ELF-1 (cell line): ENCODE measurements at regions not wholly inside any gene's neighbourhood (a gene's known extent, or its start where the extent isn't known, plus 50 kb on each side); places are given as distances from the start of the nearest gene placed in this dataset.
"Not testable (repeated sequence)": the region's sequence is repeated elsewhere in the genome, so short reads cannot be mapped to it uniquely, and the experiment has no call there.

ENCODE experiments used
- DNase-seq: peaks from one replicate; pipeline ENCODE4 v3.0.0-alpha.2; 2016; ENCODE audit warnings: low read depth, low spot score

GRCh38 chr4:77220828-77221613, 64.0 kb downstream of the CCNG2 start:
- DNase-seq: no peak

GRCh38 chr4:77225022-77225421, 68.0 kb downstream of the CCNG2 start:
- DNase-seq: no peak

- peak; percentile 23 for DNase-seq
These were observed 70.1 kb downstream of the CCNG2 start for GRCh38 chr4:77226939-77227705.

GRCh38 chr4:77229433-77229832, 72.4 kb downstream of the CCNG2 start:
- DNase-seq: no peak

- DNase-seq: no peak
These were observed 75.6 kb downstream of the CCNG2 start for GRCh38 chr4:77232653-77233052.

- DNase-seq: no peak
These were observed 78.4 kb downstream of the CCNG2 start for GRCh38 chr4:77235289-77235854.

GRCh38 chr4:77236806-77237205, 79.8 kb downstream of the CCNG2 start:
- no peak for DNase-seq

- peak; percentile 86 for DNase-seq
These were observed 83.6 kb downstream of the CCNG2 start for GRCh38 chr4:77240469-77241066.

GRCh38 chr4:77248805-77249204, 91.8 kb downstream of the CCNG2 start:
- no peak for DNase-seq

GRCh38 chr4:77251751-77252150, 94.7 kb downstream of the CCNG2 start:
- DNase-seq: no peak

- DNase-seq: no peak
These were observed 106.2 kb downstream of the CCNG2 start for GRCh38 chr4:77263247-77263646.

- DNase-seq: not testable (repeated sequence)
These were observed 107.0 kb downstream of the CCNG2 start for GRCh38 chr4:77263976-77264375.

GRCh38 chr4:77264826-77265225, 107.8 kb downstream of the CCNG2 start:
- DNase-seq: no peak

- no peak for DNase-seq
These were observed 111.1 kb downstream of the CCNG2 start for GRCh38 chr4:77268108-77268507.

GRCh38 chr4:77269505-77269904, 112.5 kb downstream of the CCNG2 start:
- peak; percentile 25 for DNase-seq

- DNase-seq: no peak
These were observed 116.4 kb downstream of the CCNG2 start for GRCh38 chr4:77273412-77273811.

GRCh38 chr4:77279114-77279513, 122.1 kb downstream of the CCNG2 start:
- DNase-seq: not testable (repeated sequence)

GRCh38 chr4:77282305-77282704, 125.3 kb downstream of the CCNG2 start:
- DNase-seq: no peak

- DNase-seq: no peak
These were observed 127.0 kb downstream of the CCNG2 start for GRCh38 chr4:77284036-77284435.

- DNase-seq: no peak
These were observed 129.9 kb downstream of the CCNG2 start for GRCh38 chr4:77286906-77287305.

GRCh38 chr4:77293426-77293825, 136.4 kb downstream of the CCNG2 start:
- no peak for DNase-seq

- DNase-seq: peak; percentile 53
These were observed 144.0 kb downstream of the CCNG2 start for GRCh38 chr4:77300996-77301395.
